HFFc6 (cell line): ENCODE measurements at regions not wholly inside any gene's neighbourhood (a gene's known extent, or its start where the extent isn't known, plus 50 kb on each side); places are given as distances from the start of the nearest gene placed in this dataset.
A peak's percentile ranks its signal among the peaks of the same experiment; 100 is the strongest.
"Not testable (repeated sequence)": the region's sequence is repeated elsewhere in the genome, so short reads cannot be mapped to it uniquely, and the experiment has no call there.

Experiments used
- DNase-seq: peaks from one replicate; pipeline ENCODE4 v3.0.0-alpha.2; 2018
- H3K27ac Mint-ChIP-seq: 2 replicates; pipeline ENCODE4 v1.8.0; 2020; ENCODE audit warnings: mild to moderate bottlenecking, mixed read lengths
- H3K27me3 Mint-ChIP-seq: 2 replicates; pipeline ENCODE4 v1.8.0; 2021; ENCODE audit warnings: mild to moderate bottlenecking, moderate library complexity, mixed read lengths; ENCODE audit not compliant: insufficient read depth
- H3K36me3 Mint-ChIP-seq: 2 replicates; pipeline ENCODE4 v1.8.0; 2021; ENCODE audit warnings: low read depth, mixed read lengths
- H3K4me1 Mint-ChIP-seq: 2 replicates; pipeline ENCODE4 v1.8.0; 2020; ENCODE audit warnings: low read depth, mixed read lengths
- H3K4me3 Mint-ChIP-seq: 2 replicates; pipeline ENCODE4 v1.8.0; 2020; ENCODE audit warnings: mild to moderate bottlenecking, moderate library complexity, mixed read lengths
- H3K9me3 Mint-ChIP-seq: 2 replicates; pipeline ENCODE4 v1.8.0; 2020; ENCODE audit warnings: mild to moderate bottlenecking, mixed read lengths
- TF ChIP-seq, protein P1 (sequence below): fragments of 200-600 bp; sonication (generic); IDR thresholded peaks from 2 replicates; pipeline ENCODE4 v1.5.0; 2021; ENCODE audit warnings: antibody characterized with exemption, mild to moderate bottlenecking

DNA sequence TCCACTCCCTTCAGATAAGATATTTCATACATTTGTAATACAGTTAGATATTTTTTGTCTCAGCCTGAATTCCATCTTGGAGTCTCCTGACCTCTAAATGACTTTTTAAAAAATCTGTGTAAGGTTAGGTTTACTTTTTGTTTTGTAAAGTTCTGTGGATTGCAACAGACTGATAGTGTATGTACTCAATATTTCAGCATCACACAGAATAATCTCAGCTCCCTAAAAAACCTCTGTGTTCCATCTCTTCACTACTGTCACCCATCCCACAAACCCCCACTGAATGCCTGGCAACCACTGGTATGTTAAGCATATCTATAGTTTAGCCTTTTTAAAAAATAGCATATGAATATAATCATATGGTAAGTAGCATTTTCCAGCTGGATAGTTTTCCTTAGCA, 951.1 kb upstream of the ADAMTS5 start:
- H3K4me3 Mint-ChIP-seq, H3K9me3 Mint-ChIP-seq, H3K27me3 Mint-ChIP-seq, H3K27ac Mint-ChIP-seq, H3K36me3 Mint-ChIP-seq, DNase-seq: not testable (repeated sequence)
- peaks cover 17% of the 10 kb centered on the region for H3K4me1 Mint-ChIP-seq

DNA sequence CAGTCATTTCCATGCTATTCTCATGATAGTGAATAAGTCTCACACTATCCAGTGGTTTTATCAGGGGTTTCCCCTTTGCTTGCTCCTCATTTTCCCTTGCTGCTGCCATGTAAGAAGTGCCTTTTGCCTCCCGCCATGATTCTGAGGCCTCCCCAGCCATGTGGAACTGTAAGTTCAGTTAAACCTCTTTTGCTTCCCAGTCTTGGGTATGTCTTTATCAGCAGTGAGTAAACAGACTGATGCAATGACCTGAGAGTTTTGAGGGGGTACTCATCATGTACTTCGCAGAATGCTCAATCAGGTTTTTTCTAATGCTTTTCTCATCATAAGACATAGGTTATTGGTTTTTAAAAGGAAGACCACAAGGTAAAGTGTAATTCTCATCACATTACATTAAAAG, 949.4 kb upstream of the ADAMTS5 start:
- H3K27me3 Mint-ChIP-seq, H3K36me3 Mint-ChIP-seq, H3K27ac Mint-ChIP-seq, DNase-seq, H3K9me3 Mint-ChIP-seq, H3K4me3 Mint-ChIP-seq: not testable (repeated sequence)
- H3K4me1 Mint-ChIP-seq, result peaks cover 12% of the 10 kb centered on the region

DNA sequence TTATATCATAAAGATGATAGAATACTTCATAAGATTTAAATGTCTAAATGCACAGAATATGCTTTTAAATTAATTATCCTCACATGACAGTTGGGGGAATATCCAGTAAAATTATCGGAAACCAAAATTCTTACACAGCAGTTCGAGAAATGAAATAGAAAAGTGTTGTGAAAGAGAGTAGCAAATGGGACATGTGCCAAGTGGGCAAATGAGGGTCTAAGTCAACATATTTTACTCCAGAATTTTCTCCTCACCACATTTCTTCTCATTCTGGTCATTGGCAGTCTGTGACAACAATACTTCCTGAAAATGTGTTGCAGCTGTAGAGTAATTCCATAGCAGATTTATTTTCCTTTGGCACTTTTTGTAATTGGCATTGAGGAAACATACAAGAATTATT, 945.2 kb upstream of the ADAMTS5 start:
- H3K36me3 Mint-ChIP-seq, H3K4me3 Mint-ChIP-seq, H3K9me3 Mint-ChIP-seq, H3K27me3 Mint-ChIP-seq, H3K27ac Mint-ChIP-seq, DNase-seq: not testable (repeated sequence)
- H3K4me1 Mint-ChIP-seq, result peaks cover 19% of the 10 kb centered on the region

DNA sequence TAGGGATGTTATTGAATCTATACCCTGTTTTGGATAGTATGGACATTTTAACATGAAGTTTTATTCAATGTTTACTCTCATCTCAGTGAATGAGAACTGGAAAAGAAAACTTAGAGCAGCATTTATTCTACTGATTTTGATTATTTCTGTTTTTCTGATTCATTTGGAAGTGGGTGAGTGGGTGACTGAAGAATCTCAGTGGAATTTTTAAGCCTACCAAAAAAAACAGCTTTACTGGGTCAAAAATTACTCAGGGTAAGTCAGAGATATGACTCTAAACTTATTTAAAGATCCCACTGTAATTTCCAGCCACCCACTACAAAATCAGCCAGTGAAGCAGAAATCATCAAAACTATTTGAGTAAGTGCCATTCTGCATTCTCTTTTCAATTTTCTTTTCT, 942.6 kb upstream of the ADAMTS5 start:
- H3K4me1 Mint-ChIP-seq, result peaks cover 13% of the 10 kb centered on the region
- not testable (repeated sequence) for H3K27me3 Mint-ChIP-seq, DNase-seq, H3K9me3 Mint-ChIP-seq, H3K36me3 Mint-ChIP-seq, H3K4me3 Mint-ChIP-seq
- peak overlapping the region; percentile 46 for H3K27ac Mint-ChIP-seq

DNA sequence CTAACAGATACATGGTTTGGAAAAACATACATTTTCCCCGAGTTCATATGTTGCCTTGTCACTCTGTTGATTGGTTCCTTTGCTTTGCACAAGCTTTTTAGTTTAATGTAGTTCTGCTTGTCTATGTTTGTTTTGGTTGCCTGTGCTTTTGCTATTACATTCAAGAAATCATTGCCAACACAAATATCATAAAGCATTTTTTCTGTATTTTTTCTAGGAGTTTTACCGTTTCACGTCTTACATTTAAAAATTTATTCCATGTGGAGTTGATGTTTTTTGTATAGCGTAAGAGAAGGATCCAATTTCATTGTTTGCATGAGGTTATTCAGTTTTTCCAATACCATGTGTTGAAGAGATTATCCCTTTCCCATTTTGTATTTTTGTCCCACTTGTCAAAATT, 941.9 kb upstream of the ADAMTS5 start:
- not testable (repeated sequence) for H3K36me3 Mint-ChIP-seq, DNase-seq, H3K4me3 Mint-ChIP-seq, H3K27me3 Mint-ChIP-seq, H3K27ac Mint-ChIP-seq, H3K9me3 Mint-ChIP-seq
- H3K4me1 Mint-ChIP-seq, result peaks cover 13% of the 10 kb centered on the region

DNA sequence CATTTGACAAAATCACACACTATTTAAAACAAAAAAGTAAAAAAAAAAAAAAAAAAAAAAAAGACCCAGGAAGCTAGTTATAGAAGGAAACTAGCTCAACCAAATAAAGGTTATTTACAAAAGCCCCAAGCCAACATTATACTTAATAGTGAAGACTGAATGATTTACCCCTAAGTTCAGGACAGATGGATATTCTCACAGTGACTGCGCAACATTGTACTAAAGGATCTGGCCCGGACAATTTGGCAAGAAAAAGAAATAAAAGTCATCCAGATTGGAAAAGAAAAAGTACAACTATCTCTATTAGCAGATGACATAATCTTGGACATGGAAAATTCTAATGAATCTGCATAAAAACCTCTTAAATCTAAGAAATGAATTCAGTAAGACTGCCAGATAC, 936.0 kb upstream of the ADAMTS5 start:
- not testable (repeated sequence) for H3K4me1 Mint-ChIP-seq

DNA sequence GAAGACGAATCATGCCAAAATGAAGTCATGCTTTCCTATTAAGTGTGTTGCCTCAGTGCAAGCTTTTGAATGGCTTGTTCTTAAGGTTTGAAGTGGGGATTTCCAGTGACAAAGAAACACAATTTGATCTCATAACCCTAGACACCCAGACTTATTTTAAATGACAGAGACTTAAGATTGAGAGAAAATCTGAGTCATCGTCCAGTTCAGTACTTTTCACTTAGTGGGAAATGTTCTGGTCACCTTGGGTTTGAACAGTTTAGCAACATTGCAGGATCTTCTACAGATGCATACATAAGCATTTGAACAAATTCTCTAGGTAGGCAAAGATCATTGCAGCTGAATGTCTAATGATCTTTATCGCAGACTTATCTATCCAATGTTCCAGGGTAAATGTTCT, 926.7 kb upstream of the ADAMTS5 start:
- H3K9me3 Mint-ChIP-seq, H3K4me3 Mint-ChIP-seq, H3K36me3 Mint-ChIP-seq, H3K27me3 Mint-ChIP-seq, H3K4me1 Mint-ChIP-seq, H3K27ac Mint-ChIP-seq, DNase-seq: not testable (repeated sequence)

More for the DNA sequence above, 936.0 kb upstream of the ADAMTS5 start:
- H3K36me3 Mint-ChIP-seq, H3K27ac Mint-ChIP-seq, H3K4me3 Mint-ChIP-seq, H3K27me3 Mint-ChIP-seq, DNase-seq, H3K9me3 Mint-ChIP-seq: not testable (repeated sequence)

DNA sequence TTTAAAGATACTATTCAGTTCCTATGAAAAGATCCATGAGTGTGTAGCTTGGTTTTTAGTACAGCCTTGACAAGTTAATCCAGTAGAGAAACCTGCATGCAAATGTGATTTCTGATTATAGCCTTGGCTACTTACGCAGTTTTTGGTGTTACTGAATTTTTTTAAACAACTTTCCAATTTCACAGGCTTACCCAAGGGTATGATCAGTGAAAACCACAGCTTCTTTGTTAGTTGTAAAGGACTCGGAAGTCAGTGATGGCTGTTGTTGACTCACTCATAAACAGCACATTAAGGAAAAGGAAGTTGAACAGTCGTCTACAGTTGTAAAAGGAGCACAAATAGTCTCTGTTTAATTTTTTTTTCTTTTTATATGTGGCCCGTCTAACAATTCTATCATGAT, 924.6 kb upstream of the ADAMTS5 start:
- H3K4me1 Mint-ChIP-seq, H3K4me3 Mint-ChIP-seq, H3K9me3 Mint-ChIP-seq, H3K27me3 Mint-ChIP-seq, H3K27ac Mint-ChIP-seq, H3K36me3 Mint-ChIP-seq, DNase-seq: not testable (repeated sequence)

DNA sequence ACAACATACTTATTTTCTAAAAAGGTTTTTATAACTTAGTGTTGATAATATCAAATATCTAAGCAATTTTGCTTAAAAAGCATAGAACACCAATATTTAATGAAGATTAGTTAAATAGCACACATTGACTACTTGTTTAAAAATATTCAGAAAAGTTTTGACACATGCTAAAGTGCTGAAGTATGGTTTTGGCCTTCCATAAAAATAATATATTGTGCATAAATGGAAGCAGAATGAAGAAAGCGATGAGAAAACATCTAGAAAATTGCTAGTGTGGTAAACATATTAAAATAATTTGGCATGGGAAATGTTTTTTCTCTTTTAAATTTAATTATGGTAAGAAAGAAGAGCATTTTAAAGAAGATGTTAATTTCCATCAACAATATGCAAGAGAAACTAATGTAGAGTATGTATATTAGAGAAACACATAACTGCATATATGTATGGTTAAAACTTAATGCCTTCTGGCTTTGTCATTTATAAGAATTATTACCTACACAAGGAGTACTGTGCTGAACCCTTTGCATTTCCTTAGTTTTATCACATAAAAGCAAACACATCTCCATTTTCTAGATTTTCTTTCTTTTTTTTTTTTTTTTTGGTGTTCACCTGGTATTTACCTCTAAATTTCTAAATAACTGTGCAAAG, 921.0 kb upstream of the ADAMTS5 start:
- not testable (repeated sequence) for H3K36me3 Mint-ChIP-seq, DNase-seq, H3K4me1 Mint-ChIP-seq, H3K27ac Mint-ChIP-seq, H3K4me3 Mint-ChIP-seq, H3K27me3 Mint-ChIP-seq, H3K9me3 Mint-ChIP-seq

DNA sequence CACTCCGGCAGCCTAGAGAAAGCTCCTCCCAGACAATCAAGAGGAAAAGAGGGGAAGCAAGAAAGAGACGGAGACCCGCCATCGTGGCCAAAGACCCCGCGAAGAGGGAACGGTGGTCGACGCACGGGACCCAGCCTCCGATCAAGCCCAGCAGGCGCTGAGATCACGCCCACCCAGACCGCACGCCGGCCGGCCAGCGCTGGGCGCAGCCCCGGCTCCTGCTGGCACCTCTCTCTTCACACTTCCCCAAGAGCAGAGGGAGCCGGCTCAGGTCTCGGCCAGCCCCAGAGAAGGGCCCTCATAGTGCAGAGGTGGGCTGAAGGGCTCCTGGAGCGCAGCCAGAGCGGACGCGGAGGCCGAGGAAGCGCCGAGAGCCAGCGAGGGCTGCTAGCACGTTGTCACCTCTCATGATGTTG, 918.4 kb upstream of the ADAMTS5 start:
- Mint-ChIP-seq H3K27me3 (no peaks in the 10 kb centered on the region), H3K4me1 (no peaks in the 10 kb centered on the region), H3K4me3 (no peak overlapping the region), H3K36me3 (no peaks in the 10 kb centered on the region), H3K9me3 (peaks cover 8% of the 10 kb centered on the region; the same call in 1 of the 2 replicates), H3K27ac (no peak overlapping the region)
- TF ChIP-seq, protein P1, sequence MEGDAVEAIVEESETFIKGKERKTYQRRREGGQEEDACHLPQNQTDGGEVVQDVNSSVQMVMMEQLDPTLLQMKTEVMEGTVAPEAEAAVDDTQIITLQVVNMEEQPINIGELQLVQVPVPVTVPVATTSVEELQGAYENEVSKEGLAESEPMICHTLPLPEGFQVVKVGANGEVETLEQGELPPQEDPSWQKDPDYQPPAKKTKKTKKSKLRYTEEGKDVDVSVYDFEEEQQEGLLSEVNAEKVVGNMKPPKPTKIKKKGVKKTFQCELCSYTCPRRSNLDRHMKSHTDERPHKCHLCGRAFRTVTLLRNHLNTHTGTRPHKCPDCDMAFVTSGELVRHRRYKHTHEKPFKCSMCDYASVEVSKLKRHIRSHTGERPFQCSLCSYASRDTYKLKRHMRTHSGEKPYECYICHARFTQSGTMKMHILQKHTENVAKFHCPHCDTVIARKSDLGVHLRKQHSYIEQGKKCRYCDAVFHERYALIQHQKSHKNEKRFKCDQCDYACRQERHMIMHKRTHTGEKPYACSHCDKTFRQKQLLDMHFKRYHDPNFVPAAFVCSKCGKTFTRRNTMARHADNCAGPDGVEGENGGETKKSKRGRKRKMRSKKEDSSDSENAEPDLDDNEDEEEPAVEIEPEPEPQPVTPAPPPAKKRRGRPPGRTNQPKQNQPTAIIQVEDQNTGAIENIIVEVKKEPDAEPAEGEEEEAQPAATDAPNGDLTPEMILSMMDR, result no peak
- no peak for DNase-seq

DNA sequence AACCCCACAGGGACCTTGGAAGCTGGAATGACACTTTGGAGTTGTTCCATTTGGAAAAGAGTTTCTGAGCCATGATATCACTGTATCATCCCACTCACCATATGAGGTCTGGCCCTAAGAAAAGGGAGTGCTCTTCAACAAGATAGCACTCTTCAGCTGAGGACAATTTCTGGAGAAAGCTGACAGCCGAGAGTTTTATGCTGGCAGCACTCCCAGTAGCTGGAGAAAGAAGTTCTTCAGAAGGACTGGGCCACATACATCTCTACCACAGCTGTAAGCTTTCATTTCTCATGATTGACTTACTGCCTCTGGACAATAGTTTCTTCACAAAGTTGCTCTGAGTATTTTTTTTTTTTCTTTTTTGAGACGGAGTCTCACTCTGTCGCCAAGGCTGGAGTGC, 914.4 kb upstream of the ADAMTS5 start:
- H3K36me3 Mint-ChIP-seq, H3K27me3 Mint-ChIP-seq, H3K4me1 Mint-ChIP-seq, H3K4me3 Mint-ChIP-seq, H3K27ac Mint-ChIP-seq, DNase-seq, H3K9me3 Mint-ChIP-seq: not testable (repeated sequence)

DNA sequence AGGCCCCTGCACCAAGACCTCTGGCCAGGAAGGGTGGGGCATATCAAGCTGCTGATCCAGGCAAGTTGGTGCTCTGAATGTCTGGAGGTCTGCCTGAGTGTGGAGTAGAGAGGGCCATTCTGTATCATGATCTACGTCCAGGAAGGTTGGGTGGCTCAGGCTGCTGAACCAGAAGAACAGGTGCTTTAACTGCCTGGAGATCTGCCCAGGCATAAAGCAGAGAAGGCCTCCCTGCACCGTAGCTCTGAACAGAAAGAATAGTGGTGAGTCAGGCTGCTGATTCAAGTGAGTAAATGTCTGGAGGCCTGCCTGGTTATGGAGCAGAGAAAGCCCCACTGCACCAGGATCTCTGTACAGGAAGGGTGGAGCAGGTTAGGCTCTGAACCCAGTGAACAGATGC, 905.5 kb upstream of the ADAMTS5 start:
- peak; percentile 5 for DNase-seq
- H3K4me3 Mint-ChIP-seq, H3K36me3 Mint-ChIP-seq, H3K27ac Mint-ChIP-seq, H3K4me1 Mint-ChIP-seq, H3K27me3 Mint-ChIP-seq: not testable (repeated sequence)
- peaks cover 24% of the 10 kb centered on the region for H3K9me3 Mint-ChIP-seq

DNA sequence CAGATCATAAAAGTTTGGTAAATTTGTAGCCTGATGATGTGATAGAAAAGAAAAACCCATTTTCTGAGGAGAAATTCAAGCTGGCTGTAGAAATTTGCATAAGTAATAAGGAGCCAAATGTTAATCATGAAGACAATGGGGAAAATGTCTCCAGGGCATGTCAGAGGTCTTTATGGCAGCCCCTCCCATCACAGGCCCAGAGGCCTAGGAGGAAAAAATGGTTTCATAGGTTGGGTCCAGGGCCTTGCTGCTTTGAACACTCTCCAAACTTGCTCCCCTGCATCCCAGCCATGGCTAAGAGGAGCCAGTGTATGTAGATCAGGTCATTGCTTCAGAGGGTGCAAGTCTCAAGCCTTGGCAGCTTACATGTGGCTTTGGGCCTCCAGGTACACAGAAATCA, 903.9 kb upstream of the ADAMTS5 start:
- not testable (repeated sequence) for H3K4me3 Mint-ChIP-seq, H3K4me1 Mint-ChIP-seq, H3K27me3 Mint-ChIP-seq, DNase-seq, H3K27ac Mint-ChIP-seq, H3K36me3 Mint-ChIP-seq
- H3K9me3 Mint-ChIP-seq, result peaks cover 24% of the 10 kb centered on the region
